Fibroblast of the conjunctiva (primary cell): ENCODE measurements at regions not wholly inside any gene's neighbourhood (a gene's known extent, or its start where the extent isn't known, plus 50 kb on each side); places are given as distances from the start of the nearest gene placed in this dataset.
A peak's percentile ranks its signal among the peaks of the same experiment; 100 is the strongest.
"Not testable (repeated sequence)": the region's sequence is repeated elsewhere in the genome, so short reads cannot be mapped to it uniquely, and the experiment has no call there.

Experiments used
- DNase-seq: peaks from one replicate; pipeline ENCODE4 v3.0.0-alpha.2; 2010; ENCODE audit warnings: low read depth

DNA sequence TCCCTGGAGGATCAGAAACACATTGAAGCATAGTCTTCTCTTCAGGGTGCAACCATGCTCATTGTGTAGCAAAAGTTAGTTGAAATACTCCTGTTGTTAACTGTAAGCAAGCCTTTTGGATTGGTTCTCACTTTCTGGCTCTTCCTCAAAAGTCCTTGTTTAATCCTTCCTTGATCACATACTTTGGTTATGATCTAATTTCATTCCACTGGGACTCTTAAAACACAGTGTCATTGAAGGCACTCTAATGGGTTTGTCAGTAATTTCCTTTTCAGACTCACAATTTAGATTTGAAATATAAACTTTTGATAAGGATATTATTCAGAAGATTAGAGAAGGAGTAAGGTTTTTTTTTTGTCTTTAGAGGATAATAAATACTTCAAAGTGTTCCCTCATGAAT lies 451.7 kb upstream of the SGO1 start:
- DNase-seq, result no peak

DNA sequence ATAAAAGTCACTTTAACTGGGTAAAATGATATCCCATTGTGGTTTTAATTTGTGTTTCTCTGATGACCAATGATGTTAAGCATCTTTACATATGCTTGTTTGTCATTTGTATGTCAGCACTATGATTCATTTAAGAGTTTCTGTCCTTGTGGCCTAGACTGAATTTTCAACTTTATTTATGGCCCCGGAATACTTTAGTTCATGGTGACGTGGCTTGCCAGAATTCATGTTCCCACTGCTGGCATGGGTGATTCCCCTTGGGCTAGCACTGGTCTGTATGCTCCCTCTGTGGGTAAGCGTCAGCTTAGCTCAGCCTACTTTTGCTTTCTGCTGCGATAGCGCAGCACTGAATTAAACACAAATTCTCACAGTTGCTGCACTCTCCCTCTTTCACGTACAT lies 436.3 kb upstream of the SGO1 start:
- no peak for DNase-seq

DNA sequence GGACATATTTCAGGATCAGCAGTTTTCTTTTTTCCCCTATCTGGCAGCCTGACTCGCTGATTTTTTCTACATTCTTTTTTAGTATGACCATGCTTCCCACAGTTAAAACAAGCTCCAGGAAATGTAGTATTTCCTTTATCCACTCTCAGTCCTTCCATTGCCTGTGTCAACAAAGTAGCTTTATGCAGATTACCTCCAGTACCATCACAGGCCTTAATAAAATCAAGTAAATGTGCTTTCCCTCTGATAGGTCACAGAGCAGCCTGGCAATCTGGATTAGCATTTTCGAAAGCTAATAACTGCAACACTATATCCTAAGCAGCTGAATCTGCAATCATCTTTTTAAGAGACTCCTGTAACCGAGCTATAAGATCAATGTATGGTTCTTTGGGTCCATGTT lies 432.6 kb upstream of the SGO1 start:
- DNase-seq, result not testable (repeated sequence)

DNA sequence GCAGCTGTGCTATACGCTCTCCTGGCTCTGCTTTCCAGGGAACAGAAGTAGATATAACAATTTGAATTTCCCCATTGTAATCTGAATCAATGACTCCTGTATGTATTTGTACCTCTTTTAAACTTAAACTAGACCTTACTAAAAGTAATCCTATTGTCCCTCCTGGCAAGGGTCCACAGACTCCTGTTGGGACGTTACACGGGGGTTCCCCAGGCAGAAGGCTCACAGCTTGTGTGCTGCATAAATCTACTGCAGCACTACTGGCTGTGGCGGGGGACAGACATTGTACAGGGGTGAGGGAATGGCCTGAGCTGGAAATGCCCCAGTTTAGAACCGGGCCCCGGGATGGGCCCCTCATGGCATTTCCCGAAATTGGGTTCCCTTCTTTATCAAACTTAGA lies 432.2 kb upstream of the SGO1 start:
- DNase-seq, result not testable (repeated sequence)

DNA sequence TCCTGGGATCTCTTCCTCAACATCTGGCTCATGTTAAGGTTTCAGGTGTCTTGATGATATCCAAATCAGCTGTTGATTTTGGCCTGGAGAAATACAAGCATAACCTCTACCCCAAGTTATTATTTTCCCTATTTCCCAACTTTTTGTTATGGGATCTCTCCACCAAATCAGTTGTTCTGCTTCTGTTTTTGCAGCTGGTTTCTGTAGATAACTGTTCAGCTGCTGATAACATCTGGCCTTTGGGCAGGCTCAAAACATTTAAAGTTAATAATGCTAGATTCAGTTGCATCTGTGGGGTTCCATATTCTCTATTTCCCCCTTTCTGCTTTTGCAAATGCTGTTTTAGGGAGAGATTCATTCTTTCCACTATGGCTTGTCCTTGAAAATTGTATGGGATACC lies 430.0 kb upstream of the SGO1 start:
- DNase-seq, result not testable (repeated sequence)

DNA sequence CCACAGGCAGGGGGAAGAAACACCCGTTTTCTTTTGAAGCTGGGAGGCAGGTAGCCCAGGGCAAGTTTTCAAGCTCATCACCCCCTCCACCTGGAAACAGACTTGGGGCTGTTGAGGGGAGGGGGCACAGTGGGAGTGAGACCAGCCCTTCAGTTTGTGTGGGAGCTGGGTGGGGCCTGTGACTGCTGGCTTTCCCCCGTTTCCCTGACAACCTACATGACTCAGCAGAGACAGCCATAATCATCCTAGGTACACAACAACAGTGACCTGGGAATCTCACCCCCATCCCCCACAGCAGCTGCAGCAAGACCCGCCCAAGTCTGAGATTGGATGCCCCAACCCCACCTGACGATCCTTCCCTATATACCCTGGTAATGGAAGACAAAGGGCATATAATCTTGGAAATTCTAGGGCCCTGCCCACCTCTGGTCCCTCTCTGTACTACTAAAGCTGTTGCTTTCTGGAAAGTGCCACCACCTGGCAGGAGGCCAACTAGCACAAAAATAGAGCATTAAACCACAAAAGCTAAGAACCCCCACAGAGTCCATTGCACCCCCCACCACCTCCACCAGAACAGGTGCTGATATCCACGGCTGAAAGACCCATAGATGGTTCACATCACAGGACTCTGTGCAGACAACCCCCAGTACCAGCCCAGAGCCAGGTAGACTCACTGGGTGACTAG lies 422.2 kb upstream of the SGO1 start:
- no peak for DNase-seq

DNA sequence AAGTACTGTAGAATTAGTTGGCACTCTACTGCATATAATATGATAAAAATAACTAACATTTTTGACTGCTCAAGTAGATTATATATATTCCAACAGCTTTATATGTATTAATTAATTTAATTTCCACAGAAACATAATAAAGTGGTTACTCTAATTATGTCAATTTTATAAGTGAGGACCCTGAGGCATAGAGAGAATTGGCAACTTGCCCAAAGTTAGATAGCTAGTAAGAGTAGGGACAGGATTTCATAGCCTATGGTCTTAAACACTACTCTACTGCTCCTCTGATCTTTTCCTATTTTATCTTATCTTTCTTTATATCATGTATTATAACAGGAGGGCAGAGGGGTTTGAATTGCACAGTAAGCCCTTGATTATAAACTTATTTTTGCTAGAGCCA lies 418.7 kb upstream of the SGO1 start:
- no peak for DNase-seq

DNA sequence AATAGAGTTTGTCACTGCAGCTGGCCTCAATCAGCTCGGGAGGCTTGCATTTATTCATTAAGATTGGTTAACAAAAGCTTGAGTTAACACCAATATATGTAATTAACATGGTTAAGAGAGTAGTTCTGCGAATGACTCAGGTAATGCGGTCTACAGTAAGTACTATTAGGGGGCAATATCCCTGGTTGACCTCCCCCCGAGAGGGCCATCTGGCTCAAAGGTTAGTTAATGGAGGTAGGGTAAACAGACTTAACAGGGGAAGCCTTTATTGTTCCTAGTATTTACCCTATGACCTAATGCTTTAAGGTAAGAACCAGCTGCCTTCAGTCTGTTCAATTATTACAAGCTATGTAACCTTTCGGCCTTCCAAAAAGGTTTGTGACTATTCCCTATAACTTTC lies 403.3 kb upstream of the SGO1 start:
- DNase-seq, result no peak

DNA sequence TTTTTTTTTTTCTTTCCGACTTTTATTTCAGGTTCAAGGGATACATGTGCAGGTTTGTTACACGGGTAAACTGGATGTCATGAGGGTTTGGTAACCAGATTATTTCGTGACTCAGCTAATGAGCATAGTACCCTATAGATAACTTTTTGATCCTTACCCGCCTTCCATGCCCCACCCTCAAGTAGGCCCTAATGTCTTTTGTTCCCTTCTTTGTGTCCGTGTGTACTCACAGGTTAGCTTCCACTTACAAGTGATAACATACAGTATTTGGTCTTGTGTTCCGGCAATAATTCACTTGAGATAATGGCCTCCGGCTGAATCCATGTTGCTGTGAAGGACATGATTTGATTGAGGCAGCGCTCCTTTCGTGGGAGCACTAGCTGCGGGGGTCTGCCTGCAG lies 402.8 kb upstream of the SGO1 start:
- DNase-seq, result no peak

DNA sequence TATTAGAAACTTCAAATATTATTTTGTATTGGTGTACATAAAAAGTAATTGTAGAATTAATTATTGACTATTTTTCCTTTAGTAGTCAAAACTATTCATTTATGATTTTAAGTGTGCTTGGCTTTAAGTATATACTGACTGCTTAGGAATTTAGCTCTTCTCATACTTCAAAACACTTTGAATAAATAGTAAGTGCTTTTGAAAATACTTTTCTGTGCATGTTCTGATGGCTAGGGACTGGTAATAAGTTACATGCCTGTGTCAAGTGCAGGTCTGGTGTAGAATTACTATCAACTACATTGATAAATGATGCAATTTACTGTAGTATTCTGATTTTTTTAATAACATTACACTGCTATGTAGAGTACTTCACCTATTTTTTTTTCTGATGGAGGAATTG lies 397.6 kb upstream of the SGO1 start:
- no peak for DNase-seq

DNA sequence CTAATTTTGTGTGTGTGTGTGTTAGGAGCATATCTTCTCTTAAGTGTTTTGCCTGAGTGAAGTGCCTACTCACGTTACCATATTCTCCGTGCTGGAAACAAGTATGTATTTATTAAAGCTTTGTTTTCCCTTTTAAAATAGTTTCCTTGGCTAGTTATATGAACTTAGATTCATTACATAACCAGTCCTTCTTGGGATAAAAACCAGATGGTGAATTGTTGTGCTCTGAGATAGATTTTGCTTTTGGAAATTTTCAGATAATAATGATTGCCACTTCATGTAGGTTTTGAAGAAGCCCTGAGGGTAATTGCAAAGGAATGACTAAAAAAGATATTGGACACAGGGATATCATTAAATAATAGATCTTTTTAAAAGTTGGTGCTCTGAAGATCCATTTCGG lies 390.2 kb upstream of the SGO1 start:
- DNase-seq, result no peak

DNA sequence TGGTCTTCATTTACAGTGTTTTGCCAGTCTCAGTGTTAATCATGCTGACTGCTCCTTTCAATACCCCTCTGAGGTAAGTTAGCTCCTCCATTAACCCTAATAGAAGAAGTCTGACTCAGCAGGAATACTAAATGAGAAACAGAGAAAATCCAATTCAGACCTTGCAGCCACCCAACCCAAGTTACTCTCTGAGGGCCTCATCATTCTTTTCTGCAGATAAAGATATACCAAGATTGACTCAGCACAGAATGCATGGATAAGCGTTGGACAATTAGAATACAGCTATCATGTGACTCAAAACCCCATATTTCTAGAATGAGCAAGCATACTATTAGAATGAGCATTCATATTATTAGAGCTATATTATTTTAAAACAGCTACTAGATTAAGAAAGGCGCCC lies 389.1 kb upstream of the SGO1 start:
- no peak for DNase-seq

DNA sequence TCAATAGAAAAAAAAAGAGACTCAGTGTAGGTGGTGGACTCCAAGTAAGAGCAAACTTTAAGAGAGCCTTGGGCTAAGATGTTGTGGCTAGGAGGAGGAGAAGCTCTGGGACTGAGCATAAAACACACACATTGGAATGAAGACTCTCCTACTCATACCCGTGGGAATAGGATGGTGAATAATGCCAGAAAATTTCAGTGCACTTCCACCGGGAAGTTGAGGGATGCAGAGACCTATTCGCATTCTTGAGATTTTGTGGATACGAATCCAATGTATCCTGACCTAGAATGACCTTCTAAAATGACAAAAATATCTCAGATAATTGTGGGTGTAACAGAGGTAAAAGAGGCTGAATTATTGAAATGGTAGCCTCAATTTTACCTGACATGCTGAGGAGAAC lies 388.7 kb upstream of the SGO1 start:
- DNase-seq, result no peak

DNA sequence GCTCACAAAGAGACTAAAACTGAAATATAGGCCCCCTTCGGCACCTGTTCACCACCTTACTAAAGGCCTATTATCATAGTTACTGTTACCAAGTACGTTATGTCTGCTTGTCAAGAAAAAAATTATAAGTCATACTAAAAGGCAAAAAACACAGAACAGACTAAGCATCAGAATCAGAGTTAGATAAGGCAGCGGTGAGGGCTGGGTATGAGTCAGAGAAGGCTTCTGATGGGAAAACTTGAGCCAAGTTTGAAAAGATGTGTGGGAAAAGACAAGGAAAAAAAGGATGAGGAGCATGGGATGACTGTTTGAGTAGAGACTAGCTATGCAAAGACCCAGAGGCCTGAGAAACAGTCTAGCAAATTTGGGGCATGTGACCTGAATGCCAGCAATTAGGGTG lies 387.2 kb upstream of the SGO1 start:
- DNase-seq, result no peak

DNA sequence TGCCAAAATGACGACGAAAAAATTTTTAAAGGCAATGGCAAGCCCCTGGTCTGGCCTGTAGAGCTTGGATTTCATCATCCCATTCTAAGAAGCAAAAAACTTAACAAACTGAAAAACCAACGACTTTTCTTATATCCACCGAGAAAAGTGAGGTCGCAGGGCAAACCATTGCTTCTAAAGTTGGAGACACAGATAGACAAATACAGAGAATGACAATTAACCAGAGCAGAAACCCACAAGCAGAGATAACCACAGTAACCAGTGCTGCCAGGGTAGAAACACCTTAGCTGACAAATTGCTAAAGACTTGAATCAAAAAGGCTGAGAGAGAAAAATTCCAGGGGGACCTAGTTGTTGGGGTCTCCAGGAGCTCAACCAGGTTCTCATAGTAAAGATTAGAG lies 386.5 kb upstream of the SGO1 start:
- DNase-seq, result no peak

DNA sequence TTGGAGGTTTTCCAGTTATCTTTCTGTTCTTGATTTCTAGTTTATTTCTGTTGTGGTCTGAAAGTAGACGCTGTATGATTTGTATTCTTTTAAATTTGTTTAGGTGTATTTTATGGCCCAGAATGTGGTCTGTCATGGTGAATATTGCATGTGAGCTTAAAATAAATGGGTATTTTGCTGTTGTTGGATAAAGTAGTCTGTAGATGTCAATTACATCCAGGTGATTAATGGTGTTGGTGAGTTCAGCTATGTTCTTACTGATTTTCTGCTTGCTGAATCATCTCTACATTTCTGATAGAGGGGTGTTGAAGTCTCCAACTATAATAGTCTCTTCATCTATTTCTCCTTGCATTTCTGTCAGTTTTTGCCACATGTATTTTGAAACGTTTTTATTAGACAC lies 383.3 kb upstream of the SGO1 start:
- DNase-seq, result no peak

DNA sequence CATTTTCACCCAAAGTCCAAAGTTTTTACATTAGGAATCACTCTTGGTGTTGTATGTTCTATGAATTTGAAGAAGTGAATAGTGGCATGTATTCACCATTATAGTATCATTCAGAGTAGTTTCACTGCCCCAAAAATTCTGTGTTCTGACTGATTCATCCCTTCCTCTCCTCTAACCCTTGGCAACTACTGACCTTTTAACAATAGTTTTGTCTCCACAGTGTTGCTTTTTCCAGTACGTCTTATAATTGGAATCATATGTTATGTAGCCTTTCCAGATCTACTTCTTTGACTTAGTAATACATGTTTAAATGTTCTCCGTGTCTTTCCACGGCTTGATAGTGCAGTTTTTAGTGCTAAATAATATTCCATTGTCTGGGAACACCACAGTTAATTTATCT lies 379.0 kb upstream of the SGO1 start:
- DNase-seq, result peak; percentile 26

DNA sequence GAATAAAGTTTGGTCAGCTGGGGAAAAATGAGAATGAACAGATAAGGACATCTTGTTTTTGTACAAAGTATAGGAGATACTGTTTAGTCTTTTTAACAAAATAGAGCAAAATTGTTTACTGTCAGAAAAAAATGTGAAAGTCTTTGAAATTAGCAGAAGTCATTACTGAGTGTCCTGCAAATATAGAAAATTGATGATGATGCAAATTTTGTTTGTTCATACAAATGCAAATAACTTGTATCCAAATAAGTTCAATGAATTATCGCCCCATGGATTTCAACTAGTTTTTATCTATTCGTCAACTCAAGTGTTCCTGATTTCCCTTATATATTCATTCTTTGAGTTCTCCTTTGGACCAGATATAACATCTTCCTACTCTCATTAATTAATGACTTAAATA lies 378.0 kb upstream of the SGO1 start:
- no peak for DNase-seq

DNA sequence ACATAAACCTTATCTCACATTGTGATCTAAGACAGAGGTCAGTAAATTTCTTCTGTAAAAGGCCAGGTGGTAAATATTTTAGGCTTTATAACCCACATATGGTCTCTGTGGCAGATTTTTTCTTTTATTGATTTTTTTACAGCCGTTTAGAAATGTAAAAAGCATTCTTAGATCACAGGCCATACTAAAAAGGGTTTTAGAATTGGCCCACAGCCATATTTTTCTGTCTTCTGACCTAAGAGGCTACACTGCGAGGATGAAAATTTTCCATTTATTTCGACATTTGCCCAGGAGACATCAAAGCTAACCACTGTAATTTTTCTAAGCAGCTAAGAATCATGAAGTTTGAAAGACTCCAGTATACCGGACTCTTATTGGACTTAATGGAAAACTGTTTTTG lies 377.2 kb upstream of the SGO1 start:
- DNase-seq, result no peak

DNA sequence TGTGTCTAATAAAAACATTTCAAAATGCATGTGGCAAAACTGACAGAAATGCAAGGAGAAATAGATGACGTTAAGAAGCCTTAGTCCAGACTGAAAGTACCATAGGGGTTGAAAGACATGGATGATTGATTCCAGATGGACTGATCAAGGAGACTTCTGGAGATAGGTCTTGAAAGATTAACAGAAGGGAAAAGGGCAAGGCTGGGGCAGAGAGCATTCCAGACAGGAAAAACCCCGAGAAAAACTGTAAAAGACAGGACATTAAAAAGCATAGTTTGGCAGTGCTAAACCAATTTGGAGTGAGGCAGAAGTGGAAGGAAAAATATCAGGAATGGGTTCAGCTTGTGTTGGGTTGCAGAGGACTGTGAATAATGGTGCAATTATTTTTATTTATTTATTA lies 375.2 kb upstream of the SGO1 start:
- DNase-seq, result no peak

DNA sequence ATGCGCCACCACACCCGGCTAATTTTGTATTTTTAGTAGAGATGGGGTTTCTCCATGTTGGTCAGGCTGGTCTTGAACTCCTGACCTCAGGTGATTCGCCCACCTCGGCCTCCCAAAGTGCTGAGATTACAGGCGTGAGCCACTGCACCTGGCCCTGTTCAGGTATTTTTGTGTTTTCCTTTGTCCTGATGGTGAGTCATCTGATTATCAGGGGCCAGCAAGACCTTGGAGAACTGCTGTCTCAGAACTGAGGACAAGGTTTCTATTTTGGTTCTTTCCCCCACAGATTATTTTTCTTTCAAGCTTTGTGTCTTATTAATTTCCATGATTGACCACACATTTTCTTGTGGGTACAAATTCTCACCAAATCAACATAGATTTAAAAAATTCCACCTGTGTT lies 374.4 kb upstream of the SGO1 start:
- not testable (repeated sequence) for DNase-seq

DNA sequence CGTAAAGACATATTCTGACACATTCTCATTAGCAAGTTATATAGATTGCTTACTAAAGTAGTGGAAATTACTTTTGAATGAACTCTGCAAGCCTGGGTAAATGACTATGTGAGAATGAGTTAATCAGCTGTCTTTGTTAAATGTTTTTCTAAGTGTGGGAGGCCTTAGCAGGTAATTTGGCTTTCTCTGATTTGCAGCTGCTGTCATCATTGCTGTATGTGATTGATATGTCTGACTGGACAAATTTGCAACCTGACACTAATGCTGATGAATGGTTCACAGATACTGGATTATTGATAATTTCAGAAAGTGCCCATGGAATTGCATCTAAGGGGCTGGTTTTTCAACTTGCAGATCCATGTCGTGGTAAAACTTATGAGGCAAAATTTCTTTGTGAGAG lies 372.2 kb upstream of the SGO1 start:
- DNase-seq, result no peak

DNA sequence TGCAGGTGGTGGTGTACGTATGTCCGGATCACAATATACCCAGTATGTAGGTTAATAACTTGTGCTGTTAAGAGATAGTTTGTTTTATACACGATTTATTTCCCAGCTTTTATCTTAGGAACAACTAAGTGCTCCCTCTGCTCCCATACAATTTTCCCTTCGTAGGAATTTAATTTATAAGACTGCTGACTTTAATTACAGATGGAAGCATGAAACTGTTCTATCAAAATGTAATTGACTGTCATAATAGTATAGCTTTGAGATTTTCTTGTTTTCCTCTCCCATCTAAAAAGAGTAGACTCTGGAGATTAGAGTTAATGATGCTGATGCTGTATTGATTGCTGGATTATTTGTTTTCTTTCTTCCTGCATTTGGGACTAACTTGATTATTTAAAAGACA lies 370.7 kb upstream of the SGO1 start:
- no peak for DNase-seq

DNA sequence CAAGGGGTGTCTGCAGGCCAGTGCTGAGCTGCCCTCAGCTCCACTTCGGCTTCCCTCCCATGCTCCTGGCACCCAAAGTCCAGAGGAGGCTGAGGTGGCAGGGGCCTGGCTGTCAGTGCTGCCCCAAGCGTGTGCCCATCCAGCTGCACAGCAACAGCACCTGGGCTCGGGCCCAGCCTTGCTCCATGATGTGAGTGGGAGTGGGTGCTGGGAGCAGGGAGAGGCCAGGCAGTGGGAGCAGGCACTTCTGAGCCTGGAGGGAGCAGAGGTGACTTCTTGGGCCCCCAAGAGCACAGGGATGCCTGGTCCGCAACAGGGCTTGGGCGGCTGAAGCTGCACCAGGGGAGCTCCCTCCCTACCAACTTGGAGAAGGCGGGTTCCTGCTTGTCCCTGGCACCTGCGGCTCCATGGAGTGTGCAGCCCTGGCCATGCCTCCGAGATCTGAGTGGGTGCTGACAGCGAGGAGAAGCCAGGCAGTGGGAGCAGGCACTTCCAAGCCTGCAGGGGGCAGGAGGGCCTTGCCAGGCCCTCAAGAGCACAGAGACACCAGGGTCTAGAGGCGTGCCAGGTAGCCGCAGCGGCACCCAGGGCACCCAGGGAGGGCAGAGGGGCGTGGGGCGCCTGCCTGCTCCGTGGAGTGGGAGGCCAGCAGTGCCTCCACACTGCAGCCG lies 366.7 kb upstream of the SGO1 start:
- DNase-seq, result no peak
